A549 (cell line): ENCODE measurements at regions not wholly inside any gene's neighbourhood (a gene's known extent, or its start where the extent isn't known, plus 50 kb on each side); places are given as distances from the start of the nearest gene placed in this dataset.

Source experiments
- HEYL ChIP-seq: fragments of 250-450 bp; sonication (Bioruptor Pico); IDR thresholded peaks from 2 replicates; pipeline ENCODE4 v1.8.0; 2021; ENCODE audit warnings: mild to moderate bottlenecking, moderate library complexity
- TF ChIP-seq, protein P1 (sequence below): fragments of >200 bp; sonication (Bioruptor Twin); formaldehyde crosslinking; IDR thresholded peaks from 3 replicates; pipeline ENCODE4 v1.5.1; 2016
- TF ChIP-seq, protein P2 (sequence below): fragments of 200-600 bp; sonication (generic); IDR thresholded peaks from 2 replicates; pipeline ENCODE4 v1.6.1; 2016; ENCODE audit warnings: antibody characterized with exemption, mild to moderate bottlenecking, moderate library complexity

DNA sequence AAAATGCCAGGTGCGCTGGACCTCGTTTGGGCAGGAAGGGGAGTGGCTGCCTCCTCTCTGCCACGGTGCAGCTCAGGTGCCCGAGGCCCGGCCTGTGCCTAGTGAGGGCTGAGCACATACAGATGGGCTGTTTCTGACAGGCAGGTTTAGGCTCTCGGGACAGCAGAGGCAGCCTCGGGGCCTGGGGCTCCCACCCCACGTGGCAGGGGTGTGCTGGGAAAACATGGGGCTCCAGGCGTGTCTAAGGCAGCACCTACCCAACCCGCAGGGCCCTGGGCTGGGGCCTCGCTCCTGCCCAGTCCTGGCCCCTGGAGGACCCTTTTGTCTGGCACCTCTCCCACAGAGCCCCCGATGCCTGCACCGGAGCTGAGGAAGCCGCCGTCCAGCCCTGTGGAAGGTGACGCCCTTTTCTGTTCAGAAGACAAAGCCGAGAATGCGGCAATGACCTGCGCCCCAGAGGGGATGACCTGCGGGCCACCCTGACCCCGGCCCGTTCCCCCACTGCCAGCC lies 76.4 kb upstream of the GALNT9 start:
- TF ChIP-seq, protein P1, sequence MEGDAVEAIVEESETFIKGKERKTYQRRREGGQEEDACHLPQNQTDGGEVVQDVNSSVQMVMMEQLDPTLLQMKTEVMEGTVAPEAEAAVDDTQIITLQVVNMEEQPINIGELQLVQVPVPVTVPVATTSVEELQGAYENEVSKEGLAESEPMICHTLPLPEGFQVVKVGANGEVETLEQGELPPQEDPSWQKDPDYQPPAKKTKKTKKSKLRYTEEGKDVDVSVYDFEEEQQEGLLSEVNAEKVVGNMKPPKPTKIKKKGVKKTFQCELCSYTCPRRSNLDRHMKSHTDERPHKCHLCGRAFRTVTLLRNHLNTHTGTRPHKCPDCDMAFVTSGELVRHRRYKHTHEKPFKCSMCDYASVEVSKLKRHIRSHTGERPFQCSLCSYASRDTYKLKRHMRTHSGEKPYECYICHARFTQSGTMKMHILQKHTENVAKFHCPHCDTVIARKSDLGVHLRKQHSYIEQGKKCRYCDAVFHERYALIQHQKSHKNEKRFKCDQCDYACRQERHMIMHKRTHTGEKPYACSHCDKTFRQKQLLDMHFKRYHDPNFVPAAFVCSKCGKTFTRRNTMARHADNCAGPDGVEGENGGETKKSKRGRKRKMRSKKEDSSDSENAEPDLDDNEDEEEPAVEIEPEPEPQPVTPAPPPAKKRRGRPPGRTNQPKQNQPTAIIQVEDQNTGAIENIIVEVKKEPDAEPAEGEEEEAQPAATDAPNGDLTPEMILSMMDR: no peak
- no peak for TF ChIP-seq HEYL (CRISPR knock-in tag)
- TF ChIP-seq, protein P2, sequence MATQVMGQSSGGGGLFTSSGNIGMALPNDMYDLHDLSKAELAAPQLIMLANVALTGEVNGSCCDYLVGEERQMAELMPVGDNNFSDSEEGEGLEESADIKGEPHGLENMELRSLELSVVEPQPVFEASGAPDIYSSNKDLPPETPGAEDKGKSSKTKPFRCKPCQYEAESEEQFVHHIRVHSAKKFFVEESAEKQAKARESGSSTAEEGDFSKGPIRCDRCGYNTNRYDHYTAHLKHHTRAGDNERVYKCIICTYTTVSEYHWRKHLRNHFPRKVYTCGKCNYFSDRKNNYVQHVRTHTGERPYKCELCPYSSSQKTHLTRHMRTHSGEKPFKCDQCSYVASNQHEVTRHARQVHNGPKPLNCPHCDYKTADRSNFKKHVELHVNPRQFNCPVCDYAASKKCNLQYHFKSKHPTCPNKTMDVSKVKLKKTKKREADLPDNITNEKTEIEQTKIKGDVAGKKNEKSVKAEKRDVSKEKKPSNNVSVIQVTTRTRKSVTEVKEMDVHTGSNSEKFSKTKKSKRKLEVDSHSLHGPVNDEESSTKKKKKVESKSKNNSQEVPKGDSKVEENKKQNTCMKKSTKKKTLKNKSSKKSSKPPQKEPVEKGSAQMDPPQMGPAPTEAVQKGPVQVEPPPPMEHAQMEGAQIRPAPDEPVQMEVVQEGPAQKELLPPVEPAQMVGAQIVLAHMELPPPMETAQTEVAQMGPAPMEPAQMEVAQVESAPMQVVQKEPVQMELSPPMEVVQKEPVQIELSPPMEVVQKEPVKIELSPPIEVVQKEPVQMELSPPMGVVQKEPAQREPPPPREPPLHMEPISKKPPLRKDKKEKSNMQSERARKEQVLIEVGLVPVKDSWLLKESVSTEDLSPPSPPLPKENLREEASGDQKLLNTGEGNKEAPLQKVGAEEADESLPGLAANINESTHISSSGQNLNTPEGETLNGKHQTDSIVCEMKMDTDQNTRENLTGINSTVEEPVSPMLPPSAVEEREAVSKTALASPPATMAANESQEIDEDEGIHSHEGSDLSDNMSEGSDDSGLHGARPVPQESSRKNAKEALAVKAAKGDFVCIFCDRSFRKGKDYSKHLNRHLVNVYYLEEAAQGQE: no peak
